GM18861 (cell line): ENCODE measurements at regions not wholly inside any gene's neighbourhood (a gene's known extent, or its start where the extent isn't known, plus 50 kb on each side); places are given as distances from the start of the nearest gene placed in this dataset.

Experiments used
- ATAC-seq: cut with Tn5 transposase; IDR thresholded peaks from one replicate; pipeline ENCODE4 v1.9.1; 2021; ENCODE audit not compliant: unreplicated experiment

GRCh38 chr15:31805090-31805662 is 225.1 kb upstream of the CHRNA7 start:
- ATAC-seq: no peak

- no peak for ATAC-seq
Observed at GRCh38 chr15:31806106-31806505, 224.2 kb upstream of the CHRNA7 start.

- no peak for ATAC-seq
Observed at GRCh38 chr15:31811641-31812040, 218.7 kb upstream of the CHRNA7 start.

- no peak for ATAC-seq
Observed at GRCh38 chr15:31814082-31814481, 216.2 kb upstream of the CHRNA7 start.

GRCh38 chr15:31815411-31816155 is 214.7 kb upstream of the CHRNA7 start:
- no peak for ATAC-seq

- ATAC-seq: no peak
Observed at GRCh38 chr15:31822463-31822862, 207.9 kb upstream of the CHRNA7 start.

GRCh38 chr15:31824024-31824423 is 206.3 kb upstream of the CHRNA7 start:
- ATAC-seq: no peak

GRCh38 chr15:31828594-31828993 is 201.7 kb upstream of the CHRNA7 start:
- ATAC-seq: no peak

GRCh38 chr15:31830591-31830990 is 199.7 kb upstream of the CHRNA7 start:
- no peak for ATAC-seq

- no peak for ATAC-seq
Observed at GRCh38 chr15:31831596-31831995, 198.7 kb upstream of the CHRNA7 start.

GRCh38 chr15:31834654-31835053 is 195.7 kb upstream of the CHRNA7 start:
- ATAC-seq: no peak

GRCh38 chr15:31839388-31839787 is 190.9 kb upstream of the CHRNA7 start:
- no peak for ATAC-seq

GRCh38 chr15:31840849-31841476 is 189.4 kb upstream of the CHRNA7 start:
- no peak for ATAC-seq

- no peak for ATAC-seq
Observed at GRCh38 chr15:31842532-31843195, 187.7 kb upstream of the CHRNA7 start.

- ATAC-seq: no peak
Observed at GRCh38 chr15:31843426-31844055, 186.8 kb upstream of the CHRNA7 start.

GRCh38 chr15:31845791-31846190 is 184.5 kb upstream of the CHRNA7 start:
- ATAC-seq: no peak

GRCh38 chr15:31847961-31848360 is 182.4 kb upstream of the CHRNA7 start:
- no peak for ATAC-seq

- ATAC-seq: no peak
Observed at GRCh38 chr15:31848621-31849020, 181.7 kb upstream of the CHRNA7 start.

- ATAC-seq: no peak
Observed at GRCh38 chr15:31852933-31853799, 177.1 kb upstream of the CHRNA7 start.

GRCh38 chr15:31856581-31856980 is 173.7 kb upstream of the CHRNA7 start:
- ATAC-seq: no peak
